ENCODE measurements at regions not wholly inside any gene's neighbourhood (a gene's known extent, or its start where the extent isn't known, plus 50 kb on each side); places are given as distances from the start of the nearest gene placed in this dataset.
A peak's percentile ranks its signal among the peaks of the same experiment; 100 is the strongest.

GRCh38 chr1:222454186-222454585 lies 93.7 kb downstream of the HHIPL2 start:
- no peaks in the 10 kb centered on the region for H3K36me3 ChIP-seq
- peaks cover 0 to 12% (median 4%) of the 10 kb centered on the region in 4 donors for H3K4me1 ChIP-seq
- DNase-seq = peak in 1 of 2 donors; percentile 11
- no peaks in the 10 kb centered on the region for H3K27me3 ChIP-seq
- peaks cover 6 to 19% (median 13%) of the 10 kb centered on the region in 4 donors for H3K9me3 ChIP-seq
- H3K4me3 ChIP-seq = no peak overlapping the region
- no peak overlapping the region for H3K27ac ChIP-seq
- intact Hi-C loops (cut with DNase I; ENCODE audit: low total_unique reads) = no loop called here
- WGBS, 5 donors = 80 to 95% (median 92%) methylated on average over 4 to 5 of the region's 5 CpGs
- TF ChIP-seq POLR2A (IDR thresholded peaks at IDR 0.05) = no peak

DNA sequence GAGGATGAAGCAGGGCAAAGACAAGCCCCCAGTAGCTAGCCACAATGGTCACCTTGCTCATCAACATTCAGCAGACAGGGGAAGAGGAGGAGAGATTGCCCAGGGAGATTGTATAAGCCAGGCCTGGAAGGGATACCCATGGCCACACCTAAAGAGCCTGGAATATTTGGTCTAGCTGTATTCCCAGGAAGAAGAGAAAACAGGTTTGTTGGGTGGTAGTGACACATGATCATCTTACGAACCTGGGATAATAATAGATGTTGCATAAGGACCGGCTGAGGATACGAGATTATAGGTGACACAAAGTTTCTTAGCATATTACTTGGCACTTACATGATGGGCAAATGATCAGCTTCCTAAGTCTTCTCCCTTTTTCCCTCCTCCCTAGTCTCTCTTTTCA lies 95.9 kb downstream of the HHIPL2 start:
- 69 to 86% (median 73%) methylated on average over 3 of the region's 3 CpGs for WGBS, 5 donors
- no peak for TF ChIP-seq POLR2AphosphoS5 (IDR thresholded peaks at IDR 0.05)
- no peak for TF ChIP-seq CTCF (IDR thresholded peaks at IDR 0.05)
- TF ChIP-seq POLR2A (IDR thresholded peaks at IDR 0.05) = no peak
- no peak for TF ChIP-seq EP300 (IDR thresholded peaks at IDR 0.05)
- H3K36me3 ChIP-seq = no peaks in the 10 kb centered on the region
- H3K27me3 ChIP-seq = no peaks in the 10 kb centered on the region
- H3K4me3 ChIP-seq = no peak overlapping the region
- H3K27ac ChIP-seq = no peak overlapping the region
- intact Hi-C loops (cut with DNase I; ENCODE audit: low total_unique reads) = no loop called here
- DNase-seq = no peak
- peaks cover 0 to 12% (median 4%) of the 10 kb centered on the region in 4 donors for H3K4me1 ChIP-seq
- peaks cover 0 to 4% (median 1%) of the 10 kb centered on the region in 4 donors for H3K9me3 ChIP-seq

DNA sequence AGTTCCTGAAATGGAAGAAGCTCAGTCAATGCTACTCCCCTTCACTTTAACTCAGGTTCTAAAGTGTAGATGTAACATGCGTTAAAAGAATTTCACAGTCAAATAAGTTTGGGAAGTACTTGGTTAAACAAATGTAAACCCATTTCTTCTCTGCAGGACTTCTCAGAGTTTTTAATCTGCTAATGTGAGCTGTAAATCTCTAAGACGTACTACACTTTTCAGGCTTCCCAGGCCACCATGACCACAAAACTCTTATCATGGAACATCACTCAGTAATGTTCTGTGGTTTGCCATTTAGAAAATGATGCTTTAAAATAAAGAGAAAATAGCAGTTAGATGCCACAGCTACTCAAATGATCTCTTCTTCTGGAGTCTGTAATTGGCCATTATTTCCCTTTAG lies 104.3 kb downstream of the HHIPL2 start:
- no peak for DNase-seq
- TF ChIP-seq CTCF (IDR thresholded peaks at IDR 0.05) (no peak), EP300 (IDR thresholded peaks at IDR 0.05) (no peak), POLR2AphosphoS5 (IDR thresholded peaks at IDR 0.05) (no peak), POLR2A (IDR thresholded peaks at IDR 0.05) (no peak)
- H3K4me1 ChIP-seq = no peaks in the 10 kb centered on the region
- no peak overlapping the region for H3K4me3 ChIP-seq
- no peaks in the 10 kb centered on the region for H3K9me3 ChIP-seq
- no peaks in the 10 kb centered on the region for H3K36me3 ChIP-seq
- H3K27me3 ChIP-seq = no peaks in the 10 kb centered on the region
- intact Hi-C loops (cut with DNase I; ENCODE audit: low total_unique reads) = no loop called here
- 80 to 83% (median 81%) methylated on average over 2 of the region's 2 CpGs for WGBS, 5 donors
- H3K27ac ChIP-seq = no peak overlapping the region

GRCh38 chr1:222441066-222441465 lies 106.8 kb downstream of the HHIPL2 start:
- no peaks in the 10 kb centered on the region for H3K9me3 ChIP-seq
- WGBS, 5 donors = 28 to 43% (median 35%) methylated on average over 5 of the region's 5 CpGs
- H3K4me3 ChIP-seq = no peak overlapping the region
- no peaks in the 10 kb centered on the region for H3K4me1 ChIP-seq
- intact Hi-C loops (cut with DNase I; ENCODE audit: low total_unique reads) = no loop called here
- TF ChIP-seq EP300 (IDR thresholded peaks at IDR 0.05) (no peak), CTCF (IDR thresholded peaks at IDR 0.05) (no peak), POLR2A (IDR thresholded peaks at IDR 0.05) (no peak), POLR2AphosphoS5 (IDR thresholded peaks at IDR 0.05) (no peak)
- no peaks in the 10 kb centered on the region for H3K36me3 ChIP-seq
- no peaks in the 10 kb centered on the region for H3K27me3 ChIP-seq
- no peak overlapping the region for H3K27ac ChIP-seq
- DNase-seq = peak in 1 of 2 donors; percentile 20

DNA sequence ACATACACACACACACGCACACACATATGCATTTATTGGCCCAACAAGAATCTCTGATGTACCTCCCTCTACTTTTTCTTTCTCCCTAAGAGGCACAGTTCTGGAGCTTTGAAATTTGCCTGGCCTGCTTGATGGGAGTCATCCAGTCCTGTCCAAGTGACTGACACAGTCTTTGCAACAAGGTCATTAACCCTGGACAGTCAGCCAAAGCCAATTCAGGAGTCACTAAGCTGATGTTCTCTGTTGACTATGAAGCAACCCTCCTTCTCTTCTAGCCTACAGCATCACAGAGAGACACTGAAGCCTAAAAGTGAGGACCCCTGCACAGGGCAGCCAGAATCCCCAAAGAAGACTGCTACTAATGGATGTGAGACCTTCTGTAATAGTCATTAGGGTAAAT lies 123.1 kb downstream of the HHIPL2 start:
- no peak for DNase-seq
- no peaks in the 10 kb centered on the region for H3K4me1 ChIP-seq
- no peak overlapping the region for H3K27ac ChIP-seq
- peaks cover 0 to 16% (median 4%) of the 10 kb centered on the region in 4 donors for H3K9me3 ChIP-seq
- no peak overlapping the region for H3K4me3 ChIP-seq
- no peak for TF ChIP-seq POLR2AphosphoS5 (IDR thresholded peaks at IDR 0.05)
- no peak for TF ChIP-seq POLR2A (IDR thresholded peaks at IDR 0.05)
- H3K36me3 ChIP-seq = no peaks in the 10 kb centered on the region
- WGBS, 5 donors = 79 to 100% (median 94%) methylated on average over 1 of the region's 1 CpG
- no peaks in the 10 kb centered on the region for H3K27me3 ChIP-seq
- intact Hi-C loops (cut with DNase I; ENCODE audit: low total_unique reads) = no loop called here

Measured in stomach (tissue), 8 donors.